Breast epithelium (tissue), 4 donors: ENCODE measurements at regions not wholly inside any gene's neighbourhood (a gene's known extent, or its start where the extent isn't known, plus 50 kb on each side); places are given as distances from the start of the nearest gene placed in this dataset.

Experiments
- DNase-seq, 2 donors: peaks; one replicate each; pipeline ENCODE4 v3.0.0-alpha.2; 2019; ENCODE audit warnings: low spot score in 2 of 2
- H3K27ac ChIP-seq, 2 donors: fragments of 200-600 bp; sonication (generic) in 1 of 2; one replicate each; pipeline ENCODE4 v1.5.1; 2016 to 2019; ENCODE audit warnings: mild to moderate bottlenecking in 1 of 2
- H3K27me3 ChIP-seq, 2 donors: fragments of 200-600 bp; sonication (generic) in 1 of 2; one replicate each; pipeline versions ENCODE4 v1.5.1 to v1.6.0; 2017 to 2019; ENCODE audit warnings: control low read depth in 1 of 2, mild to moderate bottlenecking in 1 of 2
- H3K36me3 ChIP-seq: fragments of 200-600 bp; one replicate; pipeline ENCODE4 v1.5.1; 2019
- H3K4me1 ChIP-seq, 2 donors: fragments of 200-600 bp; sonication (generic); one replicate each; pipeline ENCODE4 v1.5.1; 2016 to 2019; ENCODE audit warnings: control low read depth in 1 of 2
- H3K4me3 ChIP-seq, 3 donors: fragments of 200-600 bp; sonication (generic); 1 replicate in 2 of 3; 2 replicates in 1 of 3; pipeline ENCODE4 v1.5.1; 2016 to 2019; ENCODE audit warnings: mild to moderate bottlenecking in 3 of 3, moderate library complexity in 2 of 3
- H3K9me3 ChIP-seq, 2 donors: fragments of 200-600 bp; sonication (generic) in 1 of 2; one replicate each; pipeline ENCODE4 v1.5.1; 2016 to 2019; ENCODE audit warnings: control low read depth in 1 of 2
- CTCF ChIP-seq, 3 donors: fragments of 450-650 bp; IDR thresholded peaks; one replicate each; pipeline ENCODE4 v1.5.1; 2016 to 2017; ENCODE audit warnings: antibody characterized with exemption in 3 of 3, mild to moderate bottlenecking in 3 of 3, moderate library complexity in 3 of 3
- POLR2A ChIP-seq: fragments of 450-650 bp; IDR thresholded peaks from one replicate; pipeline ENCODE4 v1.6.1; 2016; ENCODE audit warnings: antibody characterized with exemption, mild to moderate bottlenecking, moderate library complexity
- POLR2AphosphoS5 ChIP-seq, 3 donors: sonication (generic); formaldehyde crosslinking; IDR thresholded peaks; one replicate each; pipeline ENCODE4 v1.6.1; 2017; ENCODE audit warnings: antibody characterized with exemption in 3 of 3
- intact Hi-C: fragments of 100-400 bp; cut with DNase I; formaldehyde crosslinking; loops from one replicate; pipeline ENCODE4 v1.15.1; 2023; ENCODE audit warnings: low total_unique reads

GRCh38 chr20:51306081-51306480 lies 236.4 kb downstream of the NFATC2 start:
- Histone ChIP-seq H3K27ac (no peak overlapping the region), H3K9me3 (peaks cover 4 to 10% of the 10 kb centered on the region in 2 donors), H3K4me1 (no peaks in the 10 kb centered on the region), H3K27me3 (no peaks in the 10 kb centered on the region), H3K36me3 (no peaks in the 10 kb centered on the region), H3K4me3 (no peak overlapping the region)
- DNase-seq, result no peak
- intact Hi-C loops, result loop anchor here (2.0 to 5.0 kb wide), 2 partner anchors 309 to 324 kb away; no protein-coding TSS in a partner anchor
- no peak for TF ChIP-seq CTCF (IDR thresholded peaks at IDR 0.05)
- no peak for TF ChIP-seq POLR2AphosphoS5 (IDR thresholded peaks at IDR 0.05)
- TF ChIP-seq POLR2A, result no peak

- TF ChIP-seq CTCF (IDR thresholded peaks at IDR 0.05) (no peak), POLR2AphosphoS5 (IDR thresholded peaks at IDR 0.05) (no peak)
- Histone ChIP-seq H3K4me1 (no peaks in the 10 kb centered on the region), H3K27me3 (no peaks in the 10 kb centered on the region), H3K9me3 (peaks cover 4 to 10% of the 10 kb centered on the region in 2 donors), H3K4me3 (no peak overlapping the region), H3K36me3 (no peaks in the 10 kb centered on the region), H3K27ac (no peak overlapping the region)
- intact Hi-C loops, result loop anchor here (2.0 to 5.0 kb wide), 2 partner anchors 309 to 323 kb away; no protein-coding TSS in a partner anchor
- no peak for DNase-seq
Observed at GRCh38 chr20:51305316-51306052, 237.0 kb downstream of the NFATC2 start.

- TF ChIP-seq POLR2AphosphoS5 (IDR thresholded peaks at IDR 0.05), result no peak
- TF ChIP-seq CTCF (IDR thresholded peaks at IDR 0.05), result no peak
- TF ChIP-seq POLR2A, result no peak
- intact Hi-C loops, result no loop called here
- DNase-seq, result no peak
- peaks cover 10% of the 10 kb centered on the region in 2 donors for H3K9me3 ChIP-seq
- no peaks in the 10 kb centered on the region for H3K36me3 ChIP-seq
- H3K27ac ChIP-seq, result no peak overlapping the region
- no peaks in the 10 kb centered on the region for H3K4me1 ChIP-seq
- no peak overlapping the region for H3K4me3 ChIP-seq
- no peaks in the 10 kb centered on the region for H3K27me3 ChIP-seq
Observed at GRCh38 chr20:51303731-51304670, 238.5 kb downstream of the NFATC2 start.

- no peak overlapping the region for H3K27ac ChIP-seq
- H3K4me3 ChIP-seq, result no peak overlapping the region
- no peaks in the 10 kb centered on the region for H3K36me3 ChIP-seq
- peaks cover 10% of the 10 kb centered on the region in 2 donors for H3K9me3 ChIP-seq
- H3K27me3 ChIP-seq, result no peaks in the 10 kb centered on the region
- intact Hi-C loops, result no loop called here
- no peak for DNase-seq
- TF ChIP-seq CTCF (IDR thresholded peaks at IDR 0.05), result no peak
- no peak for TF ChIP-seq POLR2AphosphoS5 (IDR thresholded peaks at IDR 0.05)
- no peak for TF ChIP-seq POLR2A
- no peaks in the 10 kb centered on the region for H3K4me1 ChIP-seq
Observed at GRCh38 chr20:51301026-51301425, 241.5 kb downstream of the NFATC2 start.

GRCh38 chr20:51300104-51300503 lies 242.4 kb downstream of the NFATC2 start:
- H3K4me1 ChIP-seq, result no peaks in the 10 kb centered on the region

More at GRCh38 chr20:51300104-51300503, 242.4 kb downstream of the NFATC2 start:
- Histone ChIP-seq H3K4me3 (no peak overlapping the region), H3K27ac (no peak overlapping the region), H3K36me3 (no peaks in the 10 kb centered on the region), H3K9me3 (peaks cover 10% of the 10 kb centered on the region in 2 donors), H3K27me3 (no peaks in the 10 kb centered on the region)
- no peak for DNase-seq
- intact Hi-C loops, result no loop called here
- TF ChIP-seq POLR2A, result no peak
